ENCODE measurements at regions not wholly inside any gene's neighbourhood (a gene's known extent, or its start where the extent isn't known, plus 50 kb on each side); places are given as distances from the start of the nearest gene placed in this dataset.
"Not testable (repeated sequence)": the region's sequence is repeated elsewhere in the genome, so short reads cannot be mapped to it uniquely, and the experiment has no call there.

DNA sequence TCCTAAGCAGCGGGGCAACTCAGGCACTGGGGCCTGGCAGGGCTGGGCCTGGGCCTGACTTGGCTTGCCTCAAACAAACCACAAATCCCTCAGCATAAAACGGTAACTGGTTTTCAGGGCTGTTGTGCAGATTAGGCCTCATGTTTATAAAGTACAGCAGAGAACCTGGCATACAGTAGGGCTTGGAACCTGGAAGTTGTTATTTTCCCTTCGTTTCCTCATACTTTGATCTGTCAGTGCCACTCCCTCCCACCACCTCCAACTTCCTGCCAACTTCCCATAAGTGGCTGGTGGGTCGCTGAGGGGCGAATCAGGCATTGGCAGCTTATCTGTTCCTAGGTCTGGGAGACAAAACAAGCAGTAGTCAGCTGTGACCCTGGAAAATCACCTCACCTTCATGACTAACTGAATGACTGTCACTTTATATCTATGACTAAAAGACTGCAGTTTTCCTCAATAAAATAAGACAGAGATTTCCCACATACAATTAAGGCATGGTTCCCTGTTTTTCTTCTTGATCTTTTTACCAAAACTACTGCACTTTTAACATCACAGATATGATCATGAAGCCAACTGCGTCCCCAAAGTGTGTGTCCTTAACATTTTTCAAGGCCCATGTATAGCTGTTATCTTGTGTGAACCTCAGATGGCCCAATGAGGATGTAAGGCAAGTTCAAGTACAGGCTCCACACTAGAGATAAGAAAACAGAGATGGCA, 94.5 kb downstream of the TRIM69 start:
- CTCF ChIA-PET (ENCODE audit: partially characterized antibody) = interaction anchor here (2.0 kb wide), 1 partner anchor 22 kb away, joined by 5 read pairs; no protein-coding TSS in a partner anchor
- H3K56ac ChIP-seq (replicated peaks; ENCODE audit: insufficient read length, low read depth, low read length); H3K4ac ChIP-seq (replicated peaks; ENCODE audit: insufficient read length, low read depth, low read length); H3K4me1 ChIP-seq (replicated peaks in 1 of 4; ENCODE audit: control insufficient read depth in 3 of 4, insufficient read depth in 4 of 4, low read length in 3 of 4); H4K8ac ChIP-seq (ENCODE audit: extremely low read depth, insufficient read depth, low read length); H3K36me3 ChIP-seq (ENCODE audit: control insufficient read depth in 2 of 4, insufficient read depth in 4 of 4, low read length in 3 of 4); H3K4me2 ChIP-seq (ENCODE audit: insufficient read depth in 1 of 2, low read depth in 2 of 2, low read length in 2 of 2); H4K20me1 ChIP-seq (replicated peaks in 1 of 2; ENCODE audit: control insufficient read depth in 1 of 2, insufficient read depth in 2 of 2, low read length in 2 of 2); H3K4me3 ChIP-seq (ENCODE audit: extremely low read depth in 1 of 4, insufficient read depth in 2 of 4, low read depth in 3 of 4, low read length in 4 of 4); H3K23me2 ChIP-seq (ENCODE audit: low read depth, low read length); H4K91ac ChIP-seq (replicated peaks; ENCODE audit: insufficient read length, low read length); H2BK5ac ChIP-seq (ENCODE audit: low read depth, low read length); H2BK20ac ChIP-seq (ENCODE audit: low read length); H3K79me2 ChIP-seq (ENCODE audit: control insufficient read depth in 1 of 2, insufficient read depth in 2 of 2, low read length in 2 of 2); H2AK5ac ChIP-seq (ENCODE audit: low read depth, low read length); FAIRE-seq; POLR2A ChIA-PET (ENCODE audit: partially characterized antibody); DNase-seq (ENCODE audit: low read depth in 1 of 2, low spot score in 2 of 2); H3K9ac ChIP-seq (replicated peaks in 1 of 4; ENCODE audit: extremely low read depth in 1 of 4, low read depth in 3 of 4, low read length in 3 of 4); H3K27me3 ChIP-seq (replicated peaks in 1 of 4; ENCODE audit: control insufficient read depth in 3 of 4, extremely low read depth in 1 of 4, insufficient read depth in 3 of 4, low read length in 3 of 4); H4K5ac ChIP-seq (ENCODE audit: insufficient read length, low read depth, low read length); H3K23ac ChIP-seq (ENCODE audit: insufficient read length); H3K9me3 ChIP-seq (ENCODE audit: insufficient read depth in 2 of 2, low read depth in 1 of 2, low read length in 1 of 2); H3K18ac ChIP-seq (ENCODE audit: extremely low read depth, low read length); H3K79me1 ChIP-seq (ENCODE audit: low read depth, low read length); H2BK120ac ChIP-seq (replicated peaks; ENCODE audit: low read depth, low read length); H2BK12ac ChIP-seq (ENCODE audit: low read depth, low read length); H2BK15ac ChIP-seq (ENCODE audit: low read length); H3K27ac ChIP-seq (ENCODE audit: low read depth, low read length); H2AFZ ChIP-seq (ENCODE audit: low read length); H3K14ac ChIP-seq (ENCODE audit: insufficient read length): not testable (repeated sequence)
- WGBS, 2 experiments (ENCODE audit: extremely low coverage in 1 of 2, insufficient coverage in 1 of 2, insufficient read length in 1 of 2, insufficient replicate concordance in 2 of 2, low coverage in 1 of 2, low lambda C conversion rate in 2 of 2, missing lambda C conversion rate in 1 of 2) = 91% methylated on average over 5 of the region's 6 CpGs; no CpG with 5 or more reads in 1 of the 2 experiments

DNA sequence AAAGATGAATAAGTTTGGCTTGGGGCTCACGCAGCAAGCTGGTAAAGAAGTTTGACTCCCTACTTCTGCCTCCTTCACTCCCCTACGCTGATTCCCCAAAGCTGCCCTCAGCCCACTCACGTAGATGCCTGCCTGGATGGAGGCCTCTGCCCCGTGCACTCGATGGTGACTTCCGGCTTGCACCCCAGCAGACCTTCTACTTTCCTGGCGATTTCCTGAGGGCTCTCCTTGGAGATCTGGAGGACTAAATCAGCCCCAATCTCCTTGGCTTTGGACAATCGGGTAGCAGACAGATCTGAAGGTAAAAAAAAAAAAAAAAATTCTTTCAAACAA, 95.0 kb downstream of the TRIM69 start:
- H4K91ac ChIP-seq (replicated peaks; ENCODE audit: insufficient read length, low read length); H3K14ac ChIP-seq (ENCODE audit: insufficient read length); H3K79me2 ChIP-seq (ENCODE audit: control insufficient read depth in 1 of 2, insufficient read depth in 2 of 2, low read length in 2 of 2); H3K4me2 ChIP-seq (ENCODE audit: insufficient read depth in 1 of 2, low read depth in 2 of 2, low read length in 2 of 2); H2BK5ac ChIP-seq (ENCODE audit: low read depth, low read length); H2BK15ac ChIP-seq (ENCODE audit: low read length); H2BK20ac ChIP-seq (ENCODE audit: low read length); H3K79me1 ChIP-seq (ENCODE audit: low read depth, low read length); H4K8ac ChIP-seq (ENCODE audit: extremely low read depth, insufficient read depth, low read length); FAIRE-seq; H3K4me1 ChIP-seq (replicated peaks in 1 of 4; ENCODE audit: control insufficient read depth in 3 of 4, insufficient read depth in 4 of 4, low read length in 3 of 4); H3K27ac ChIP-seq (ENCODE audit: low read depth, low read length); H3K36me3 ChIP-seq (ENCODE audit: control insufficient read depth in 2 of 4, insufficient read depth in 4 of 4, low read length in 3 of 4); H3K9me3 ChIP-seq (ENCODE audit: insufficient read depth in 2 of 2, low read depth in 1 of 2, low read length in 1 of 2); H2AFZ ChIP-seq (ENCODE audit: low read length); H2AK5ac ChIP-seq (ENCODE audit: low read depth, low read length); H2BK120ac ChIP-seq (replicated peaks; ENCODE audit: low read depth, low read length); H3K23me2 ChIP-seq (ENCODE audit: low read depth, low read length); H4K5ac ChIP-seq (ENCODE audit: insufficient read length, low read depth, low read length); H3K27me3 ChIP-seq (replicated peaks in 1 of 4; ENCODE audit: control insufficient read depth in 3 of 4, extremely low read depth in 1 of 4, insufficient read depth in 3 of 4, low read length in 3 of 4); H3K4ac ChIP-seq (replicated peaks; ENCODE audit: insufficient read length, low read depth, low read length); H3K18ac ChIP-seq (ENCODE audit: extremely low read depth, low read length); POLR2A ChIA-PET (ENCODE audit: partially characterized antibody); H3K9ac ChIP-seq (replicated peaks in 1 of 4; ENCODE audit: extremely low read depth in 1 of 4, low read depth in 3 of 4, low read length in 3 of 4); H3K56ac ChIP-seq (replicated peaks; ENCODE audit: insufficient read length, low read depth, low read length); H2BK12ac ChIP-seq (ENCODE audit: low read depth, low read length); H3K4me3 ChIP-seq (ENCODE audit: extremely low read depth in 1 of 4, insufficient read depth in 2 of 4, low read depth in 3 of 4, low read length in 4 of 4); DNase-seq (ENCODE audit: low read depth in 1 of 2, low spot score in 2 of 2); H4K20me1 ChIP-seq (replicated peaks in 1 of 2; ENCODE audit: control insufficient read depth in 1 of 2, insufficient read depth in 2 of 2, low read length in 2 of 2); H3K23ac ChIP-seq (ENCODE audit: insufficient read length): not testable (repeated sequence)
- 91% methylated on average over 7 of the region's 8 CpGs; no CpG with 5 or more reads in 1 of the 2 experiments for WGBS, 2 experiments (ENCODE audit: extremely low coverage in 1 of 2, insufficient coverage in 1 of 2, insufficient read length in 1 of 2, insufficient replicate concordance in 2 of 2, low coverage in 1 of 2, low lambda C conversion rate in 2 of 2, missing lambda C conversion rate in 1 of 2)
- CTCF ChIA-PET (ENCODE audit: partially characterized antibody) = interaction anchor here (2.0 kb wide), 1 partner anchor 21 kb away, joined by 5 read pairs; no protein-coding TSS in a partner anchor

Measured in H1 (cell line).